ENCODE measurements at regions not wholly inside any gene's neighbourhood (a gene's known extent, or its start where the extent isn't known, plus 50 kb on each side); places are given as distances from the start of the nearest gene placed in this dataset.

GRCh38 chr21:24265987-24266386, 1341.3 kb downstream of the MRPL39 start:
- dilution Hi-C loops (cut with HindIII; ENCODE audit: low sequenced_read_pairs, unreplicated experiment): no loop called here
- Histone ChIP-seq H3K14ac (replicated peaks; ENCODE audit: low read depth, low read length) (no peak overlapping the region), H3K27me3 (ENCODE audit: control insufficient read depth, insufficient read depth, low read length) (no peaks in the 10 kb centered on the region), H3K4me2 (ENCODE audit: low read depth, low read length) (no peak overlapping the region), H2BK5ac (ENCODE audit: low read depth, low read length, poor library complexity, severe bottlenecking) (no peak overlapping the region), H3K4me1 (ENCODE audit: control insufficient read depth, insufficient read depth, low read length) (no peaks in the 10 kb centered on the region), H3K23ac (ENCODE audit: low read depth, low read length) (no peak overlapping the region), H2BK15ac (ENCODE audit: low read depth, low read length) (no peak overlapping the region), H3K18ac (ENCODE audit: low read depth, low read length) (no peak overlapping the region), H3K4me3 (ENCODE audit: insufficient read depth, low read depth, low read length) (no peak overlapping the region), H2AFZ (replicated peaks; ENCODE audit: low read length, poor library complexity) (no peak overlapping the region), H4K20me1 (ENCODE audit: insufficient read depth, low read length) (no peaks in the 10 kb centered on the region), H3K56ac (ENCODE audit: extremely low read depth, insufficient read depth, low read length) (no peak overlapping the region), H3K9me1 (ENCODE audit: insufficient read depth, low read length) (no peaks in the 10 kb centered on the region), H3K9me3 (ENCODE audit: control insufficient read depth, insufficient read depth, low read length) (no peaks in the 10 kb centered on the region), H2AK9ac (replicated peaks; ENCODE audit: low read depth, low read length, poor library complexity) (no peak overlapping the region), H3K27ac (ENCODE audit: insufficient read depth, low read length) (no peak overlapping the region), H4K5ac (ENCODE audit: low read depth, low read length) (no peak overlapping the region), H2BK20ac (ENCODE audit: low read depth, low read length) (no peak overlapping the region; the same call in 1 of the 2 replicates), H3K79me1 (ENCODE audit: low read depth in 1 of 2, low read length in 2 of 2) (no peaks in the 10 kb centered on the region), H3K36me3 (ENCODE audit: control insufficient read depth, insufficient read depth, low read length) (no peaks in the 10 kb centered on the region), H2BK120ac (ENCODE audit: low read depth, low read length) (no peak overlapping the region), H3K9ac (ENCODE audit: low read depth, low read length) (no peak overlapping the region), H3K4ac (ENCODE audit: low read depth, low read length) (no peak overlapping the region), H2AK5ac (ENCODE audit: low read depth, low read length) (no peak overlapping the region), H4K91ac (ENCODE audit: insufficient read depth, low read depth, low read length) (no peak overlapping the region), H4K8ac (ENCODE audit: low read depth in 2 of 2, low read length in 2 of 2) (no peak overlapping the region)
- ChIA-PET CTCF (no interaction called here), POLR2A (ENCODE audit: unreplicated experiment) (no interaction called here)
- ATAC-seq (ENCODE audit: low read depth) (no peak), DNase-seq (no peak)
- in situ Hi-C loops (cut with MboI; ENCODE audit: low sequenced_read_pairs): no loop called here
- no TSS peak for BruUV-seq (replicated peaks)
- no CpG with 5 or more reads among the region's 1 CpG for WGBS, 2 experiments (ENCODE audit: extremely low coverage in 2 of 2, insufficient read length in 1 of 2)
- intact Hi-C loops (cut with micrococcal nuclease): loop anchor here (5.0 kb wide), 1 partner anchor 39 kb away; no protein-coding TSS in a partner anchor
- TF ChIP-seq RFX5 (IDR thresholded peaks at IDR 0.05; ENCODE audit: low read depth, low read length) (no peak), RAD21 (IDR thresholded peaks at IDR 0.05; ENCODE audit: low read length) (no peak), MXI1 (IDR thresholded peaks at IDR 0.05; ENCODE audit: borderline replicate concordance, low read depth, low read length) (no peak), FOS (IDR thresholded peaks at IDR 0.05; ENCODE audit: low read depth, low read length) (no peak), MAFK (IDR thresholded peaks at IDR 0.05; ENCODE audit: low read depth, low read length) (no peak), BHLHE40 (IDR thresholded peaks at IDR 0.05; ENCODE audit: low read depth, low read length) (no peak), CEBPB (IDR thresholded peaks at IDR 0.05; ENCODE audit: low read depth, low read length) (no peak)

Data from IMR-90 (cell line).